Keratinocyte (primary cell): ENCODE measurements at regions not wholly inside any gene's neighbourhood (a gene's known extent, or its start where the extent isn't known, plus 50 kb on each side); places are given as distances from the start of the nearest gene placed in this dataset.

ENCODE experiments used
- EZH2 ChIP-seq: IDR thresholded peaks from one replicate; pipeline ENCODE4 v1.6.1; 2012; ENCODE audit warnings: inconsistent platforms, mild to moderate bottlenecking, low read length, moderate library complexity
- TF ChIP-seq, protein P1 (sequence below), 3 experiments: IDR thresholded peaks in 1 of 3; conservative IDR thresholded peaks in 1 of 3; optimal IDR thresholded peaks in 1 of 3; 2 replicates in 2 of 3; 3 replicates in 1 of 3; pipeline versions ENCODE3 to v1.5.1; 2011; ENCODE audit warnings: low read length in 3 of 3, mild to moderate bottlenecking in 3 of 3, moderate library complexity in 2 of 3, control low read depth in 1 of 3, inconsistent platforms in 1 of 3; ENCODE audit not compliant: insufficient read depth in 2 of 3; ENCODE audit errors: extremely low read depth in 1 of 3

DNA sequence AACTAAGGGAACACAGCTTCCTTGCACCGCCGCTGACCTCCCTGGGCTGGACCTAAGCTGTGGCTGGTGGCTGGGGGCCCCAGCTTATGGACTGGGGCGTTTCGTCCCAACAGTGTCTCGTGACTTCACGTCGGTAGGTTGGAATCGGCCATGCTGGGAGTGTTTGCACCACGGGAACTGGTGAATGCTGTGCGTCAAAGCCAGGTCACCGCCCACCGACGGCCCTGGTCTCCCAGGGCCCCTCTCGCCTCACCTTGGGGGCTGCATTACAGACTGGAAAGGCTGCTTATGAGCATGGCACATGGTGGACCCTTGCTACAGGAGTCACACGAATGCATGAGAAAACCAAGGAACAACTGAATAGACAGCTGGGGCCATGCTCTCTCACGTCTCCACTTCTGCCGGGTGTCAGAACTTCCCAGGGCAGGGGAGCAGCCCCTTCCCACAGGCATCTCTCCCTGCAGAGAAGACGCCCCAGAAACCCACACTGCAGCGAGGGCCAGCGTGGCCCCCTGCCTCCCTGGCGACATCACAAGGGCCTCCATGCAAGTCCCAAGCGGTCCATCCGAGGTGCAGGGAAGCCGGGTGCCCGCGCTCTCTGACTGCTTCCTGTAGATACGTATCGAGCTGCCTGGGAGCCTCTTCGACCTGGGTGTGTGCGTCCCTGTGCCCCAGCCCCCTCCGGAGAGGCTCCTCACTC is 81.7 kb downstream of the SIK1 start:
- TF ChIP-seq, protein P1, sequence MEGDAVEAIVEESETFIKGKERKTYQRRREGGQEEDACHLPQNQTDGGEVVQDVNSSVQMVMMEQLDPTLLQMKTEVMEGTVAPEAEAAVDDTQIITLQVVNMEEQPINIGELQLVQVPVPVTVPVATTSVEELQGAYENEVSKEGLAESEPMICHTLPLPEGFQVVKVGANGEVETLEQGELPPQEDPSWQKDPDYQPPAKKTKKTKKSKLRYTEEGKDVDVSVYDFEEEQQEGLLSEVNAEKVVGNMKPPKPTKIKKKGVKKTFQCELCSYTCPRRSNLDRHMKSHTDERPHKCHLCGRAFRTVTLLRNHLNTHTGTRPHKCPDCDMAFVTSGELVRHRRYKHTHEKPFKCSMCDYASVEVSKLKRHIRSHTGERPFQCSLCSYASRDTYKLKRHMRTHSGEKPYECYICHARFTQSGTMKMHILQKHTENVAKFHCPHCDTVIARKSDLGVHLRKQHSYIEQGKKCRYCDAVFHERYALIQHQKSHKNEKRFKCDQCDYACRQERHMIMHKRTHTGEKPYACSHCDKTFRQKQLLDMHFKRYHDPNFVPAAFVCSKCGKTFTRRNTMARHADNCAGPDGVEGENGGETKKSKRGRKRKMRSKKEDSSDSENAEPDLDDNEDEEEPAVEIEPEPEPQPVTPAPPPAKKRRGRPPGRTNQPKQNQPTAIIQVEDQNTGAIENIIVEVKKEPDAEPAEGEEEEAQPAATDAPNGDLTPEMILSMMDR (optimal IDR thresholded peaks at IDR 0.05 in 1 of 3, IDR thresholded peaks at IDR 0.05 in 1 of 3, conservative IDR thresholded peaks at IDR 0.05 in 1 of 3; ENCODE audit: extremely low read depth in 1 of 3, insufficient read depth in 2 of 3, low read length in 3 of 3): no peak
- no peak for TF ChIP-seq EZH2
